ENCODE measurements at regions not wholly inside any gene's neighbourhood (a gene's known extent, or its start where the extent isn't known, plus 50 kb on each side); places are given as distances from the start of the nearest gene placed in this dataset.

- TF ChIP-seq CTCF (IDR thresholded peaks at IDR 0.05): no peak
- TF ChIP-seq POLR2A (IDR thresholded peaks at IDR 0.05): no peak
- DNase-seq: peak in 2 of 5 donors; percentile 31 to 45
- Histone ChIP-seq H3K27me3 (peaks cover 0 to 3% (median 0%) of the 10 kb centered on the region in 9 donors), H3K9me3 (no peaks in the 10 kb centered on the region), H3K36me3 (no peaks in the 10 kb centered on the region), H3K4me1 (peaks cover 0 to 17% (median 0%) of the 10 kb centered on the region in 12 donors), H3K4me3 (no peak overlapping the region), H3K27ac (peak overlapping the region in 1 of 12 donors; percentile 62)
- intact Hi-C loops (cut with DNase I): no loop called here
- WGBS, 4 donors: 57 to 65% (median 58%) methylated on average over 17 of the region's 17 CpGs
- peak in 3 of 4 donors; percentile 47 to 73 (median 69) for ATAC-seq
These were observed 251.0 kb upstream of the TLE3 start for GRCh38 chr15:70348581-70349344.

DNA sequence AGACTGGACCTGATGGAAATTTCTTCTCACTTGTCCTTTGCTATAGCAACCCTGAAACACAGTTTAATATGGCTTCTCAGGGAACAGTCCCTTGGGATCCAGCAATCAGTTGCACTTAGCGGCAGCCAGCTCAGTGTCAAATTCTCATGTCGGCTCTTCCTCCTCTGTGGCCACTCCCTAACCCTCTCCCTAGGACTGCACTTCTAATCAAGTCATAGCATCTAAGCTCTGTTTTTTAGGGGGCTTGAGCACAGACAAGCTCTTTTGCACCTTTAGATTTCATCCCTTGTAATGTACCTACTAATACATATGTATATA lies 250.5 kb upstream of the TLE3 start:
- no peak for ATAC-seq
- intact Hi-C loops (cut with DNase I): no loop called here
- 38 to 55% (median 42%) methylated on average over 2 of the region's 2 CpGs for WGBS, 4 donors

DNA sequence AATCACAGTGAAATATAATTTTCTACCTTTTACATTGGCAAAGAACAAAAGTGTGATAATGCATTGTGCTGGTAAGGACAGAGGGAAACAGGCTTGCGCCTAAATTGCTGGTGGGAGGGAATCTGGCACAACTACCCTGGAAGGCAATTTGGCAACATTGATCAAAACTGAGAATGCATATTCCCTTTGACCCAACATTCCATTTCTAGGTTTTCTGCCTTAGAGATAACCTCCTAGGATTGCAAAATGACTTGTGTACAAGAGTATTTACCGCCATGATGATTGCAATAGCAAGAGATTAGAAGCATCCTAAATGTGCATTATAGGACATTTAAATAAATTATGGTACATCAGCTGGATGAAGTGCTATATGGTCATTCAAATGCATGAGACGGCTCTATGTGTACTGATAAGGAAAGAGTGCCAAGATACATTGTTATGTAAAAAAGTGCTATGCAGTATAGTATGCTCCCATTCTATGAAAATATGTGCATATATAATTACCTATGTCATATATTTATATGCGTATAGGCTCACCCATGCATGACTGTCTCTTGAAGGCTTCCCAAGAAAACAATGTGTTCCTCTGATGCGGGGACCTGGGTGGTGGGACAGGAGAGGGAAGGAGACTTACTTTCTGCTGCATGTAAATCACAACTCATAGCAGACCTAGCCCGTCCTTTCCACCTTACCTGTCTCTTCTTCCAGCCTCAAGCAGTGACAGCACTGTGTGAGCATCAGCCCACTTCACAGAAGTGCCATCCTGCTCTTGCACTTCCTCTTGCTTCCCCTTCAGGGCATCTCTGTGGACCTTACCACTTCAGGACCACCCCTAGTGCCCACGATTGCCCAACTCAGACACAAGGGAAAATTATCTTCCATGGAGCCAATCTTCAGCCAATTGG lies 249.9 kb upstream of the TLE3 start:
- WGBS, 4 donors: 90 to 93% (median 93%) methylated on average over 7 of the region's 7 CpGs
- no peak for ATAC-seq

More for the DNA sequence above, 250.5 kb upstream of the TLE3 start:
- Histone ChIP-seq H3K4me1 (peaks cover 0 to 17% (median 0%) of the 10 kb centered on the region in 12 donors), H3K4me3 (no peak overlapping the region), H3K9me3 (no peaks in the 10 kb centered on the region), H3K27me3 (peaks cover 0 to 3% (median 0%) of the 10 kb centered on the region in 9 donors), H3K27ac (peak overlapping the region in 1 of 12 donors; percentile 62), H3K36me3 (no peaks in the 10 kb centered on the region)
- TF ChIP-seq POLR2A (IDR thresholded peaks at IDR 0.05) (no peak), CTCF (IDR thresholded peaks at IDR 0.05) (no peak)
- no peak for DNase-seq

More for the DNA sequence above, 249.9 kb upstream of the TLE3 start:
- TF ChIP-seq POLR2A (IDR thresholded peaks at IDR 0.05) (no peak), CTCF (IDR thresholded peaks at IDR 0.05) (no peak)
- no peaks in the 10 kb centered on the region for H3K9me3 ChIP-seq
- intact Hi-C loops (cut with DNase I): no loop called here
- H3K27ac ChIP-seq: no peak overlapping the region
- H3K4me1 ChIP-seq: peaks cover 0 to 17% (median 0%) of the 10 kb centered on the region in 12 donors
- no peaks in the 10 kb centered on the region for H3K36me3 ChIP-seq
- H3K27me3 ChIP-seq: peaks cover 0 to 3% (median 0%) of the 10 kb centered on the region in 9 donors
- DNase-seq: no peak
- no peak overlapping the region for H3K4me3 ChIP-seq

Data from heart left ventricle (tissue), 16 donors.